ENCODE measurements at regions not wholly inside any gene's neighbourhood (a gene's known extent, or its start where the extent isn't known, plus 50 kb on each side); places are given as distances from the start of the nearest gene placed in this dataset.
"Not testable (repeated sequence)": the region's sequence is repeated elsewhere in the genome, so short reads cannot be mapped to it uniquely, and the experiment has no call there.

DNA sequence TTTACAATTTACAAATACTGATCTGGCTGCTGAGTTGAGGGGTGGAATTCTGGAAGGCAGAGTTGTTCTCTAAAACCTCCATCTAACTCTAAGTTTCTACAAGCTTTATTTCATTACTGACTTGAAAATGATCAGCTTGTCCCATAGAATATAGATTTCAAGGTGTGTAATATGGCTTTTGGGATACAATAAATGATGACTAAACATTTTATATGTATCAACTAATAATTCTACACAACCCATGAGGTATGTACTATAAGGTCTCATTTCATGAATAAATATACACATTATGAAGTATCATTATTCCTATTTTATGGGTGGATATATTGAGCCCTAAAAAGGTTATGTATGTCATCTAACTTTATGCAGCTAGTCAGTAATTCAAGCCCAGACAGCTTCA, 1214.3 kb upstream of the SORCS1 start:
- FAIRE-seq, result no peak

GRCh38 chr10:108375691-108376090, 1211.2 kb upstream of the SORCS1 start:
- no peak for FAIRE-seq

- no peak for FAIRE-seq
Observed at GRCh38 chr10:108374991-108375390, 1210.5 kb upstream of the SORCS1 start.

- no peak for FAIRE-seq
Observed at GRCh38 chr10:108365541-108365940, 1201.0 kb upstream of the SORCS1 start.

- FAIRE-seq, result no peak
Observed at GRCh38 chr10:108363576-108363975, 1199.1 kb upstream of the SORCS1 start.

GRCh38 chr10:108362961-108363360, 1198.5 kb upstream of the SORCS1 start:
- FAIRE-seq, result no peak

GRCh38 chr10:108362296-108362695, 1197.8 kb upstream of the SORCS1 start:
- no peak for FAIRE-seq

GRCh38 chr10:108360187-108360586, 1195.7 kb upstream of the SORCS1 start:
- FAIRE-seq, result no peak

- FAIRE-seq, result peak; percentile 95
Observed at GRCh38 chr10:108358912-108359311, 1194.4 kb upstream of the SORCS1 start.

GRCh38 chr10:108352771-108353170, 1188.3 kb upstream of the SORCS1 start:
- FAIRE-seq, result no peak

DNA sequence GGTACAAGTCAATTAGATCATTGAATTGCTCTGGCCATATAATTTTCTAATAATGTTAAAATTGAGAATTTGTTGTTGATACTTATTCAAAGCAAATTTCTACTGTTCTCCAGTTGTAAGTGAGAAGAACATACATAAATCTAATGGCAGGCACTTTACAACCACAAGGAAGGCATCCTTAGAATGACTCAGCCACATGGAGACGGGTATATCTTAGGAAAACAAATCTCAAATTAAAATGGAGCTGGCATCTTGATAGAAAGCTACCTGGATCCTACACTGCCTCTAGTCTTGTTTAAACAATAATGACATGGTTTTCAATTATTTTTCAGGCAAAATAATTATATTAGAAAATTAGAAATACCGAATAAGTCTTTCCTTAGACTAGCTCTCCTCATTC, 1183.7 kb upstream of the SORCS1 start:
- FAIRE-seq, result no peak

DNA sequence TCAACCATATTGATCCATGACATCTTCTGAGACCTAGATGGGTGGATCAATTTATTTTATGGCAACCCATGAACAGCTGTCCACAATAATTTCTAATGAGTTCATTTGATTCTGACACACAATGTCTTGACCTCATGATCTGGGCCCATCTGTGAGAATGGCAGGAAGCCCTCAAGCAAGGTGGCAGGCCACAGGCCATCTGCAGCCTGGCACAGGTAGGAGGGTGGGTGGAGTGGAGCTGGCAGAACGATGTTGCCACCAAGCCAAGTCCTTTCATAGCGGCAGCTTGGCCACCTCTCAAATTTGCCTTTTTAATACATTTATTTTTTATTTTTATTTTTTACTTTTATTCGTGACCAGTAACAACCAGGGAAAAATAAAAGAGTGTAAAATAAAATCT, 1181.6 kb upstream of the SORCS1 start:
- no peak for FAIRE-seq

DNA sequence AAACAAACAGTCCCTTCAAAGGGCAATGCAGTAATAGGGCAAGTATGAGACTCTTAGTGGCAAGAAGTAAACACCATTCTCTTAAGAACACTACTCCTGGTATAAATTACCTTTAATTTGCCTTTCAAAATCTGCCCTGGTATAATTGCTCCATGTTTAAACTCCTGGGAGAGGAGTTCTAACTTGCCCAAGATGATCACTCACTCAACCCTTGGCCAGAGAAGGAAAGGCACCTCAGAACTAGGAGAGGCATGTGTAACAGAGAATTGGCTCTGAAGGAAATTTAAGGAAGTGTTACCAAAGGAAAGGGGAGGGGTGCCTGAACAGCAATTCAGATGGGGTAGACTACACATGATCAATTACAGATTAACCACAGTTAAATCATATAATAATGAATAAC, 1173.6 kb upstream of the SORCS1 start:
- FAIRE-seq, result no peak

DNA sequence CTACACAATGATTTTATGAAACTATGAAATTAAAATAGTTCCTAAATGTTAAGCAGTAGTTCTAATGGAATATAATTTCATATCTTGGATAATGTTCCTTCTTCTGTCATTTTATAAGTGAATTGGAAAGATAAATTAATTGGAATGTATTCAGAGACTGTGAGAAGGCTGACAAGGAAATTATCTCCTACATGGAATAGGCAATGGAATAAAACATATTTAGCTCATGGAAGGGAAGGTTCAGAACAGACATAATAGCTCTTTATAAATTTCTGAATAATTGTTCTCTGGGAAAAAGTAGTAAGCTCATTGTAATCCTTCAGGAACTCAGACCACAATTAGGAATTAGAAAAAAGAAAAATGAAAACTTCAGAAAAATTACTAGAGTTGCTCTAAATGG, 1172.3 kb upstream of the SORCS1 start:
- FAIRE-seq, result no peak

- FAIRE-seq, result no peak
Observed at GRCh38 chr10:108327706-108328105, 1163.2 kb upstream of the SORCS1 start.

- FAIRE-seq, result no peak
Observed at GRCh38 chr10:108323274-108323798, 1158.8 kb upstream of the SORCS1 start.

- FAIRE-seq, result no peak
Observed at GRCh38 chr10:108319434-108320222, 1155.1 kb upstream of the SORCS1 start.

DNA sequence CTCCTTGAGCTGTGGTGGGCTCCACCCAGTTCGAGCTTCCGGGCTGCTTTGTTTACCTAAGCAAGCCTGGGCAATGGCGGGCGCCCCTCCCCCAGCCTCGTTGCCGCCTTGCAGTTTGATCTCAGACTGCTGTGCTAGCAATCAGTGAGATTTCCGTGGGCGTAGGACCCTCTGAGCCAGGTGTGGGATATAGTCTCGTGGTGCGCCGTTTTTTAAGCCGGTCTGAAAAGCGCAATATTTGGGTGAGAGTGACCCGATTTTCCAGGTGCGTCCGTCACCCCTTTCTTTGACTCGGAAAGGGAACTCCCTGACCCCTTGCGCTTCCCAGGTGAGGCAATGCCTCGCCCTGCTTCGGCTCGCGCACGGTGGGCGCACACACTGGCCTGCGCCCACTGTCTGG, 1151.1 kb upstream of the SORCS1 start:
- not testable (repeated sequence) for FAIRE-seq

- no peak for FAIRE-seq
Observed at GRCh38 chr10:108307925-108308312, 1143.4 kb upstream of the SORCS1 start.

DNA sequence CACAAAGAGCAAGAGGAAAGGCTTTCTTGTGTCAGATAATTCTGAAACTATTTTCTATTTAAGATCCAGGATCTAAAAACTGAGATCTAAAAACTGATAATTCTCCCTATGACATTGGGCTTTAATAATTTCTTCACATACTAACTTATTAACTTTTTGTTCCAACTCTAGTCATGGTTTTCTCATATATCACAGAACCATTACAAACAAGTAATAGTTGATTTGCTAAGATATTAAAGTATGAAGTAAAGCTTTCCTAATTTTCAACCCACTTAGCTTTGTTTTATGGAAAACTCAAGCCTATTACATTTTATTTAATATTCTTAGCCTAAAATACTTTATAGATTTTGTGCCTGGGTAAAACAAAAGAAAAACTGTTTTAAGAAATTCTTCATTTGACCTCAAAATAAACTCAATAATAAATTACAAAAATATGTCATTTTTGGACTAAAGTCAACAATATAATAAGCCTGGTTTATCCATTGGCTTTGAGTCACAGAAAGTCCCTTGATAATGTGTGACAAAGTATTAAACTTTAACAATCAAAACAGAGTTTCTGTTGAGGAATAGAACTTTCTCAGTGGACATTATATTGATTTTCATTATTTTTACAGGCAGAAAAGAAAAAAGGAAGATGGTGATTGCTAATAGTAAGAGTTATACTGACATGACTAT, 1142.9 kb upstream of the SORCS1 start:
- FAIRE-seq, result peak; percentile 41

DNA sequence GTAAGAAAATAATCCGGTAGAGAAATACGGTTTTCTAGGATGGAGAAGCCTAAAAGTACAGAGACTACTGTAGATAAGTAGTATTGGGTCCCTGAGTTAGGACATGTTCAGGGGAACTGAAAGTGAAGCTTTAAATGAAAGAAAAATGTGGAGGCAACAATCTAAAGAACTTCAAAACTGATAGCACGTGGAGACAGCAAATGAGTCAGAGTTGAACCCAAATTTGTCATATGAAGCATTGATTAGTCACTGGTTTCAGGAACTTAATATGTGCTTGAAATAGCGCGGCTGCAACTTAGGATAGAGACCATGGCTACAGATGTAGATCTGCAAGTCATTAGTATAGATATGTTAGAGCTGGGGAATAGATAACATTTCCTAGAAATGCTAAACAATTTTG, 1138.6 kb upstream of the SORCS1 start:
- no peak for FAIRE-seq

GRCh38 chr10:108301002-108301401, 1136.5 kb upstream of the SORCS1 start:
- FAIRE-seq, result no peak

- no peak for FAIRE-seq
Observed at GRCh38 chr10:108290823-108291222, 1126.3 kb upstream of the SORCS1 start.

Measured in islet of Langerhans (tissue), 1 donor.